ENCODE measurements at regions not wholly inside any gene's neighbourhood (a gene's known extent, or its start where the extent isn't known, plus 50 kb on each side); places are given as distances from the start of the nearest gene placed in this dataset.

- H3K9me2 ChIP-seq (ENCODE audit: low read depth, low read length) = no peaks in the 10 kb centered on the region
- TF ChIP-seq EZH2 (IDR thresholded peaks at IDR 0.05; ENCODE audit: borderline replicate concordance, low read length) = no peak
- TF ChIP-seq CTCF (IDR thresholded peaks at IDR 0.05; ENCODE audit: low read length) = no peak
- H3K36me3 ChIP-seq (ENCODE audit: insufficient read depth, low read length) = no peaks in the 10 kb centered on the region
- H2AFZ ChIP-seq (ENCODE audit: low read length) = no peak overlapping the region
- H3K4me2 ChIP-seq (ENCODE audit: low read length) = no peak overlapping the region
- H3K9me3 ChIP-seq (ENCODE audit: low read length) = no peaks in the 10 kb centered on the region
- no peaks in the 10 kb centered on the region for H3K79me2 ChIP-seq (ENCODE audit: insufficient read depth, low read length)
- no peak overlapping the region for H3K9ac ChIP-seq (ENCODE audit: low read length)
- H3K27me3 ChIP-seq (ENCODE audit: insufficient read depth, low read length) = no peaks in the 10 kb centered on the region
- no peak overlapping the region for H3K4me3 ChIP-seq (ENCODE audit: low read depth, low read length, poor library complexity, severe bottlenecking)
- H3F3A ChIP-seq (ENCODE audit: insufficient read depth, low read length) = no peaks in the 10 kb centered on the region
- no peaks in the 10 kb centered on the region for H4K20me1 ChIP-seq (ENCODE audit: insufficient read depth, low read length)
- H3K4me1 ChIP-seq (ENCODE audit: insufficient read depth, low read length, severe bottlenecking) = no peaks in the 10 kb centered on the region
- no peak overlapping the region for H3K27ac ChIP-seq (ENCODE audit: low read depth, low read length, poor library complexity, severe bottlenecking)
Observed at GRCh38 chr18:76679259-76679658, 143.1 kb upstream of the ZNF236 start.

GRCh38 chr18:76678248-76678647, 144.1 kb upstream of the ZNF236 start:
- H4K20me1 ChIP-seq (ENCODE audit: insufficient read depth, low read length) = no peaks in the 10 kb centered on the region
- H3K27me3 ChIP-seq (ENCODE audit: insufficient read depth, low read length) = no peaks in the 10 kb centered on the region
- H3K79me2 ChIP-seq (ENCODE audit: insufficient read depth, low read length) = no peaks in the 10 kb centered on the region
- H3F3A ChIP-seq (ENCODE audit: insufficient read depth, low read length) = no peaks in the 10 kb centered on the region
- no peak overlapping the region for H3K4me2 ChIP-seq (ENCODE audit: low read length)
- H3K4me3 ChIP-seq (ENCODE audit: low read depth, low read length, poor library complexity, severe bottlenecking) = no peak overlapping the region
- H3K9me2 ChIP-seq (ENCODE audit: low read depth, low read length) = no peaks in the 10 kb centered on the region
- no peak overlapping the region for H3K9ac ChIP-seq (ENCODE audit: low read length)
- no peaks in the 10 kb centered on the region for H3K36me3 ChIP-seq (ENCODE audit: insufficient read depth, low read length)
- TF ChIP-seq CTCF (IDR thresholded peaks at IDR 0.05; ENCODE audit: low read length) (no peak), EZH2 (IDR thresholded peaks at IDR 0.05; ENCODE audit: borderline replicate concordance, low read length) (no peak)
- H2AFZ ChIP-seq (ENCODE audit: low read length) = no peak overlapping the region
- no peak overlapping the region for H3K27ac ChIP-seq (ENCODE audit: low read depth, low read length, poor library complexity, severe bottlenecking)
- no peaks in the 10 kb centered on the region for H3K4me1 ChIP-seq (ENCODE audit: insufficient read depth, low read length, severe bottlenecking)
- no peaks in the 10 kb centered on the region for H3K9me3 ChIP-seq (ENCODE audit: low read length)

- Histone ChIP-seq H3K4me1 (ENCODE audit: insufficient read depth, low read length, severe bottlenecking) (no peaks in the 10 kb centered on the region), H3K4me3 (ENCODE audit: low read depth, low read length, poor library complexity, severe bottlenecking) (no peak overlapping the region), H3K9me3 (ENCODE audit: low read length) (no peaks in the 10 kb centered on the region), H2AFZ (ENCODE audit: low read length) (no peak overlapping the region), H3K79me2 (ENCODE audit: insufficient read depth, low read length) (no peaks in the 10 kb centered on the region), H3K27ac (ENCODE audit: low read depth, low read length, poor library complexity, severe bottlenecking) (no peak overlapping the region), H3K36me3 (ENCODE audit: insufficient read depth, low read length) (no peaks in the 10 kb centered on the region), H3K9me2 (ENCODE audit: low read depth, low read length) (no peaks in the 10 kb centered on the region), H3K4me2 (ENCODE audit: low read length) (no peak overlapping the region), H3K27me3 (ENCODE audit: insufficient read depth, low read length) (no peaks in the 10 kb centered on the region), H3F3A (ENCODE audit: insufficient read depth, low read length) (no peaks in the 10 kb centered on the region), H4K20me1 (ENCODE audit: insufficient read depth, low read length) (no peaks in the 10 kb centered on the region), H3K9ac (ENCODE audit: low read length) (no peak overlapping the region)
- TF ChIP-seq EZH2 (IDR thresholded peaks at IDR 0.05; ENCODE audit: borderline replicate concordance, low read length) (no peak), CTCF (IDR thresholded peaks at IDR 0.05; ENCODE audit: low read length) (no peak)
Observed at GRCh38 chr18:76674596-76674995, 147.8 kb upstream of the ZNF236 start.
